ENCODE measurements at regions not wholly inside any gene's neighbourhood (a gene's known extent, or its start where the extent isn't known, plus 50 kb on each side); places are given as distances from the start of the nearest gene placed in this dataset.
A peak's percentile ranks its signal among the peaks of the same experiment; 100 is the strongest.

- Histone ChIP-seq H3K4me3 (IDR thresholded peaks at IDR 0.05; ENCODE audit: insufficient read depth, low read depth, low read length) (no peak overlapping the region), H4K20me1 (ENCODE audit: insufficient read depth) (no peaks in the 10 kb centered on the region), H3K27me3 (ENCODE audit: insufficient read depth, low read depth) (no peaks in the 10 kb centered on the region), H3K4me1 (ENCODE audit: low read depth, poor library complexity, severe bottlenecking) (peaks cover 15% of the 10 kb centered on the region), H3K36me3 (ENCODE audit: insufficient read depth) (no peaks in the 10 kb centered on the region), H3K4me2 (no peak overlapping the region), H3K79me2 (ENCODE audit: insufficient read depth, low read depth) (no peaks in the 10 kb centered on the region), H2AFZ (ENCODE audit: low read depth) (no peak overlapping the region), H3K27ac (no peak overlapping the region), H3K9ac (no peak overlapping the region)
- no peak for TF ChIP-seq CTCF (conservative IDR thresholded peaks at IDR 0.05; ENCODE audit: low read depth, low read length)
Observed at GRCh38 chr11:32183512-32183911, 92.6 kb downstream of the RCN1 start.

GRCh38 chr11:32184041-32184722 is 93.3 kb downstream of the RCN1 start:
- H3K27ac ChIP-seq = peak overlapping the region; percentile 28; the same call in 1 of the 2 replicates
- H3K4me2 ChIP-seq = peak overlapping the region; percentile 71

GRCh38 chr11:32184723-32185376 is 94.0 kb downstream of the RCN1 start:
- no peaks in the 10 kb centered on the region for H3K36me3 ChIP-seq (ENCODE audit: insufficient read depth)
- H3K4me3 ChIP-seq (IDR thresholded peaks at IDR 0.05; ENCODE audit: insufficient read depth, low read depth, low read length) = no peak overlapping the region
- no peaks in the 10 kb centered on the region for H3K79me2 ChIP-seq (ENCODE audit: insufficient read depth, low read depth)
- H2AFZ ChIP-seq (ENCODE audit: low read depth) = peak overlapping the region; percentile 70
- peak overlapping the region; percentile 71 for H3K4me2 ChIP-seq
- H3K27me3 ChIP-seq (ENCODE audit: insufficient read depth, low read depth) = no peaks in the 10 kb centered on the region
- no peak for TF ChIP-seq CTCF (conservative IDR thresholded peaks at IDR 0.05; ENCODE audit: low read depth, low read length)
- no peaks in the 10 kb centered on the region for H4K20me1 ChIP-seq (ENCODE audit: insufficient read depth)
- H3K4me1 ChIP-seq (ENCODE audit: low read depth, poor library complexity, severe bottlenecking) = peaks cover 15% of the 10 kb centered on the region
- H3K27ac ChIP-seq = peak overlapping the region; percentile 28; the same call in 1 of the 2 replicates
- H3K9ac ChIP-seq = no peak overlapping the region; the same call in 1 of the 2 replicates

More at GRCh38 chr11:32184041-32184722, 93.3 kb downstream of the RCN1 start:
- H3K4me3 ChIP-seq (IDR thresholded peaks at IDR 0.05; ENCODE audit: insufficient read depth, low read depth, low read length) = no peak overlapping the region
- H3K9ac ChIP-seq = no peak overlapping the region; the same call in 1 of the 2 replicates
- H3K4me1 ChIP-seq (ENCODE audit: low read depth, poor library complexity, severe bottlenecking) = peaks cover 15% of the 10 kb centered on the region
- no peak for TF ChIP-seq CTCF (conservative IDR thresholded peaks at IDR 0.05; ENCODE audit: low read depth, low read length)
- H4K20me1 ChIP-seq (ENCODE audit: insufficient read depth) = no peaks in the 10 kb centered on the region
- no peaks in the 10 kb centered on the region for H3K79me2 ChIP-seq (ENCODE audit: insufficient read depth, low read depth)
- H3K27me3 ChIP-seq (ENCODE audit: insufficient read depth, low read depth) = no peaks in the 10 kb centered on the region
- no peaks in the 10 kb centered on the region for H3K36me3 ChIP-seq (ENCODE audit: insufficient read depth)
- peak overlapping the region; percentile 70 for H2AFZ ChIP-seq (ENCODE audit: low read depth)

- no peaks in the 10 kb centered on the region for H3K36me3 ChIP-seq (ENCODE audit: insufficient read depth)
- no peak overlapping the region for H3K4me2 ChIP-seq
- no peaks in the 10 kb centered on the region for H4K20me1 ChIP-seq (ENCODE audit: insufficient read depth)
- H3K27ac ChIP-seq = no peak overlapping the region
- H3K4me3 ChIP-seq (IDR thresholded peaks at IDR 0.05; ENCODE audit: insufficient read depth, low read depth, low read length) = no peak overlapping the region
- H2AFZ ChIP-seq (ENCODE audit: low read depth) = no peak overlapping the region
- TF ChIP-seq CTCF (conservative IDR thresholded peaks at IDR 0.05; ENCODE audit: low read depth, low read length) = no peak
- H3K27me3 ChIP-seq (ENCODE audit: insufficient read depth, low read depth) = no peaks in the 10 kb centered on the region
- peaks cover 15% of the 10 kb centered on the region for H3K4me1 ChIP-seq (ENCODE audit: low read depth, poor library complexity, severe bottlenecking)
- no peak overlapping the region for H3K9ac ChIP-seq
- H3K79me2 ChIP-seq (ENCODE audit: insufficient read depth, low read depth) = no peaks in the 10 kb centered on the region
Observed at GRCh38 chr11:32186118-32186517, 95.2 kb downstream of the RCN1 start.
